GM12878 (cell line): ENCODE measurements at regions not wholly inside any gene's neighbourhood (a gene's known extent, or its start where the extent isn't known, plus 50 kb on each side); places are given as distances from the start of the nearest gene placed in this dataset.

Source experiments
- ATAC-seq: fragments of 200-7000 bp; cut with Tn5 transposase; 3 replicates; pipeline ENCODE4 v1.9.1; 2020; ENCODE audit warnings: mild to moderate bottlenecking, moderate library complexity
- BruUV-seq: library from RNA; stranded (reverse); fragments of 400-500 nt; replicated peaks from 2 replicates; lab custom pipeline; 2021; lab: Mats Ljungman, UMichigan
- CTCF ChIA-PET: fragments of 300-600 bp; sonication (Branson Sonifier 250); formaldehyde crosslinking; extraction: SDS; loops from one replicate; lab custom pipeline; 2021; ENCODE audit warnings: inconsistent platforms; lab: Yijun Ruan, JAX
- POLR2A ChIA-PET: fragments of 350-600 bp; formaldehyde crosslinking; extraction: SDS; loops from one replicate; lab custom pipeline; 2021; ENCODE audit warnings: inconsistent platforms; lab: Charles Lee
- RAD21 ChIA-PET: fragments of 300-600 bp; sonication (Branson Sonifier 250); formaldehyde crosslinking; loops from one replicate; lab custom pipeline; 2023; ENCODE audit warnings: antibody characterized with exemption; ENCODE audit not compliant: unreplicated experiment; lab: Charles Lee
- SMC1A ChIA-PET: fragments of 300-600 bp; sonication (Branson Sonifier 250); formaldehyde crosslinking; loops from one replicate; lab custom pipeline; 2023; ENCODE audit not compliant: unreplicated experiment, uncharacterized antibody; lab: Charles Lee
- DNase-seq: peaks from one replicate; pipeline ENCODE4 v3.0.0-alpha.2; 2011; ENCODE audit warnings: low read depth, low spot score
- FAIRE-seq: peaks from 3 replicates; lab custom pipeline; 2011; peaks lifted over from hg19 to GRCh38; lab: Jason Lieb, UNC
- H2AFZ ChIP-seq: 2 replicates; pipeline ENCODE4 v1.6.0; 2011; ENCODE audit warnings: low read depth, low read length, control low read depth; ENCODE audit not compliant: control insufficient read depth
- H3K27ac ChIP-seq: 2 replicates; pipeline ENCODE4 v1.5.1; 2011; ENCODE audit warnings: control low read depth; ENCODE audit not compliant: control insufficient read depth, insufficient read depth
- H3K27me3 ChIP-seq, 2 experiments: replicated peaks in 1 of 2; 2 replicates each; pipeline versions ENCODE4 v1.6.0 to v1.6.1; 2011; ENCODE audit warnings: low read length in 1 of 2; ENCODE audit not compliant: control insufficient read depth in 2 of 2, insufficient read depth in 2 of 2
- H3K36me3 ChIP-seq, 2 experiments: 2 replicates each; pipeline ENCODE4 v1.5.1; 2011; ENCODE audit warnings: low read length in 1 of 2; ENCODE audit not compliant: control insufficient read depth in 2 of 2, insufficient read depth in 2 of 2
- H3K4me1 ChIP-seq: 2 replicates; pipeline ENCODE4 v1.6.1; 2011; ENCODE audit warnings: mild to moderate bottlenecking, low read length, moderate library complexity, mixed read lengths; ENCODE audit not compliant: control insufficient read depth, insufficient read depth
- H3K4me2 ChIP-seq: 2 replicates; pipeline ENCODE4 v1.6.0; 2011; ENCODE audit warnings: control low read depth; ENCODE audit not compliant: control insufficient read depth, insufficient read depth
- H3K4me3 ChIP-seq: fragments of 200-600 bp; sonication (generic); 2 replicates; pipeline ENCODE4 v1.5.1; 2016
- H3K79me2 ChIP-seq: 2 replicates; pipeline ENCODE4 v1.6.0; 2011; ENCODE audit warnings: low read length; ENCODE audit not compliant: control insufficient read depth, insufficient read depth
- H3K9ac ChIP-seq: 2 replicates; pipeline ENCODE4 v1.8.0; 2011; ENCODE audit warnings: low read length, control low read depth, mixed read lengths; ENCODE audit not compliant: control insufficient read depth, insufficient read depth
- H3K9me3 ChIP-seq: replicated peaks from 3 replicates; pipeline ENCODE4 v1.5.1; 2011; ENCODE audit warnings: mild to moderate bottlenecking, low read length; ENCODE audit not compliant: control insufficient read depth, insufficient read depth
- H4K20me1 ChIP-seq: 2 replicates; pipeline ENCODE4 v1.6.0; 2011; ENCODE audit not compliant: control insufficient read depth, insufficient read depth
- GABPA ChIP-seq: IDR thresholded peaks from 2 replicates; pipeline ENCODE4 v1.6.1; 2014; ENCODE audit warnings: antibody characterized with exemption, low read depth, mild to moderate bottlenecking, inconsistent platforms
- MEF2A ChIP-seq: IDR thresholded peaks from 2 replicates; pipeline ENCODE4 v1.6.1; 2011; ENCODE audit warnings: low read depth, mild to moderate bottlenecking, low read length, moderate library complexity; ENCODE audit not compliant: insufficient read depth
- MYC ChIP-seq: IDR thresholded peaks from 2 replicates; pipeline ENCODE4 v1.6.1; 2011; ENCODE audit warnings: mild to moderate bottlenecking, low read length, moderate library complexity, inconsistent platforms; ENCODE audit not compliant: insufficient read depth, insufficient replicate concordance, insufficient read length, severe bottlenecking
- NBN ChIP-seq: fragments of 450-650 bp; IDR thresholded peaks from 2 replicates; pipeline ENCODE4 v1.6.1; 2016
- NR2C1 ChIP-seq: fragments of 450-650 bp; IDR thresholded peaks from 2 replicates; pipeline ENCODE4 v1.6.1; 2017; ENCODE audit warnings: antibody characterized with exemption, mild to moderate bottlenecking, moderate library complexity
- PAX8 ChIP-seq: fragments of 450-650 bp; IDR thresholded peaks from 2 replicates; pipeline ENCODE4 v1.6.1; 2017; ENCODE audit warnings: mild to moderate bottlenecking, moderate library complexity
- PKNOX1 ChIP-seq: fragments of 450-650 bp; IDR thresholded peaks from 2 replicates; pipeline ENCODE4 v1.6.1; 2016; ENCODE audit warnings: mild to moderate bottlenecking
- RUNX3 ChIP-seq: IDR thresholded peaks from 2 replicates; pipeline ENCODE4 v1.6.1; 2012; ENCODE audit warnings: low read length, inconsistent platforms
- SMAD5 ChIP-seq: IDR thresholded peaks from 2 replicates; pipeline ENCODE4 v1.6.1; 2016; ENCODE audit warnings: antibody characterized with exemption, low read depth
- SMC3 ChIP-seq: IDR thresholded peaks from 2 replicates; pipeline ENCODE4 v1.6.1; 2011; ENCODE audit warnings: low read length, improper control_type of control experiment, borderline replicate concordance
- STAT3 ChIP-seq: IDR thresholded peaks from 2 replicates; pipeline ENCODE4 v1.6.1; 2011; ENCODE audit warnings: low read depth, low read length, improper control_type of control experiment
- ZNF217 ChIP-seq: fragments of 450-650 bp; IDR thresholded peaks from 2 replicates; pipeline ENCODE4 v1.6.1; 2017; ENCODE audit warnings: antibody characterized with exemption, mild to moderate bottlenecking
- WGBS: methylation state at CpG from one replicate; pipeline ENCODE4 v1.1.6; 2016; ENCODE audit warnings: low lambda C conversion rate; ENCODE audit not compliant: insufficient replicate concordance, insufficient coverage; ENCODE audit errors: missing lambda C conversion rate; 5-methylcytosine and 5-hydroxymethylcytosine counted together
- in situ Hi-C: fragments of 300-500 bp; cut with MboI; formaldehyde crosslinking; loops from 9 replicates; pipeline ENCODE4 v1.14.3; 2018; ENCODE audit warnings: mixed read lengths
- intact Hi-C: fragments of 100-400 bp; cut with micrococcal nuclease; formaldehyde crosslinking; loops from one replicate; pipeline ENCODE4 v1.14.2; 2022; ENCODE audit not compliant: unreplicated experiment
- TF ChIP-seq, protein P1 (sequence below): fragments of 450-650 bp; IDR thresholded peaks from 2 replicates; pipeline ENCODE4 v1.6.1; 2016; ENCODE audit warnings: mild to moderate bottlenecking
- TF ChIP-seq, protein P2 (sequence below): fragments of 450-650 bp; IDR thresholded peaks from 2 replicates; pipeline ENCODE4 v1.6.1; 2018; ENCODE audit warnings: borderline replicate concordance, mild to moderate bottlenecking; ENCODE audit not compliant: partially characterized antibody
- TF ChIP-seq, protein P3 (sequence below): IDR thresholded peaks from 2 replicates; pipeline ENCODE4 v1.6.1; 2012; ENCODE audit warnings: low read depth, low read length, improper control_type of control experiment

DNA sequence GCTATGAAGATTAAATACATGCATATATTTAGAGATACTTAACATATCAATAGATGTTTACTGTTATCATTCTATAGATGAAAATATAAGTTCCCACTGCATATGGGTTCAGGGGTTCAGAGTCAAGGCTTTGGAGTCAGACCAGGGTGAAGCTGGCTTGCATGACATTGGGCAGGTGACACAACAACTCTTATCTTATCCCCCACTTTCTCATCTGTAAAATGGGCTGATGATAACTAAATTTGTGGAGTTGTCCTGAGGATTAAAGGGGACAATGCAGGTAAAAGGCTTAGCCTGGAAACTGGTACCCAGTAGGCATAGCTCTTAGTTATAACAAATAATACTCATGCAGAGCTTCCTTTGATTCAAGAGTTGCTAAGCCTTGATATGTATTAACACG lies 72.6 kb upstream of the BRINP1 start:
- no peak for TF ChIP-seq MEF2A
- no peak for TF ChIP-seq SMAD5
- TF ChIP-seq PAX8: no peak
- no peak for TF ChIP-seq RUNX3
- no peak for TF ChIP-seq MYC
- TF ChIP-seq, protein P1, sequence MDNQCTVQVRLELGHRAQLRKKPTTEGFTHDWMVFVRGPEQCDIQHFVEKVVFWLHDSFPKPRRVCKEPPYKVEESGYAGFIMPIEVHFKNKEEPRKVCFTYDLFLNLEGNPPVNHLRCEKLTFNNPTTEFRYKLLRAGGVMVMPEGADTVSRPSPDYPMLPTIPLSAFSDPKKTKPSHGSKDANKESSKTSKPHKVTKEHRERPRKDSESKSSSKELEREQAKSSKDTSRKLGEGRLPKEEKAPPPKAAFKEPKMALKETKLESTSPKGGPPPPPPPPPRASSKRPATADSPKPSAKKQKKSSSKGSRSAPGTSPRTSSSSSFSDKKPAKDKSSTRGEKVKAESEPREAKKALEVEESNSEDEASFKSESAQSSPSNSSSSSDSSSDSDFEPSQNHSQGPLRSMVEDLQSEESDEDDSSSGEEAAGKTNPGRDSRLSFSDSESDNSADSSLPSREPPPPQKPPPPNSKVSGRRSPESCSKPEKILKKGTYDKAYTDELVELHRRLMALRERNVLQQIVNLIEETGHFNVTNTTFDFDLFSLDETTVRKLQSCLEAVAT: no peak
- no peak for TF ChIP-seq GABPA
- no peak for TF ChIP-seq PKNOX1
- TF ChIP-seq STAT3: no peak
- no peak for TF ChIP-seq NBN
- TF ChIP-seq NR2C1: no peak
- TF ChIP-seq ZNF217: no peak
- TF ChIP-seq, protein P2, sequence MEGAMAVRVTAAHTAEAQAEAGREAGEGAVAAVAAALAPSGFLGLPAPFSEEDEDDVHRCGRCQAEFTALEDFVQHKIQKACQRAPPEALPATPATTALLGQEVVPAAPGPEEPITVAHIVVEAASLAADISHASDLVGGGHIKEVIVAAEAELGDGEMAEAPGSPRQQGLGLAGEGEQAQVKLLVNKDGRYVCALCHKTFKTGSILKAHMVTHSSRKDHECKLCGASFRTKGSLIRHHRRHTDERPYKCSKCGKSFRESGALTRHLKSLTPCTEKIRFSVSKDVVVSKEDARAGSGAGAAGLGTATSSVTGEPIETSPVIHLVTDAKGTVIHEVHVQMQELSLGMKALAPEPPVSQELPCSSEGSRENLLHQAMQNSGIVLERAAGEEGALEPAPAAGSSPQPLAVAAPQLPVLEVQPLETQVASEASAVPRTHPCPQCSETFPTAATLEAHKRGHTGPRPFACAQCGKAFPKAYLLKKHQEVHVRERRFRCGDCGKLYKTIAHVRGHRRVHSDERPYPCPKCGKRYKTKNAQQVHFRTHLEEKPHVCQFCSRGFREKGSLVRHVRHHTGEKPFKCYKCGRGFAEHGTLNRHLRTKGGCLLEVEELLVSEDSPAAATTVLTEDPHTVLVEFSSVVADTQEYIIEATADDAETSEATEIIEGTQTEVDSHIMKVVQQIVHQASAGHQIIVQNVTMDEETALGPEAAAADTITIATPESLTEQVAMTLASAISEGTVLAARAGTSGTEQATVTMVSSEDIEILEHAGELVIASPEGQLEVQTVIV: no peak
- TF ChIP-seq SMC3: no peak
- TF ChIP-seq, protein P3, sequence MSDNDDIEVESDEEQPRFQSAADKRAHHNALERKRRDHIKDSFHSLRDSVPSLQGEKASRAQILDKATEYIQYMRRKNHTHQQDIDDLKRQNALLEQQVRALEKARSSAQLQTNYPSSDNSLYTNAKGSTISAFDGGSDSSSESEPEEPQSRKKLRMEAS: no peak
- ChIA-PET CTCF (no interaction called here), POLR2A (no interaction called here), RAD21 (no interaction called here), SMC1A (no interaction called here)
- BruUV-seq: no TSS peak
- Histone ChIP-seq H3K4me2 (no peak overlapping the region), H3K79me2 (no peaks in the 10 kb centered on the region), H3K4me1 (no peaks in the 10 kb centered on the region), H4K20me1 (no peaks in the 10 kb centered on the region), H3K9me3 (no peaks in the 10 kb centered on the region), H2AFZ (no peak overlapping the region), H3K27ac (no peak overlapping the region), H3K36me3 (no peaks in the 10 kb centered on the region), H3K4me3 (no peak overlapping the region), H3K9ac (no peak overlapping the region), H3K27me3 (no peaks in the 10 kb centered on the region; a peak in 1 of 4 replicates)
- DNase-seq: no peak
- 0% methylated on average over 1 of the region's 1 CpG for WGBS
- ATAC-seq: no peak
- intact Hi-C loops (no loop called here), in situ Hi-C loops (no loop called here)
- FAIRE-seq: no peak
